Endothelial cell (in vitro differentiated cells): ENCODE measurements at regions not wholly inside any gene's neighbourhood (a gene's known extent, or its start where the extent isn't known, plus 50 kb on each side); places are given as distances from the start of the nearest gene placed in this dataset.

Experiments
- DNase-seq: peaks from one replicate; pipeline ENCODE4 v3.0.0; 2021; ENCODE audit warnings: low spot score
- H3K27ac Mint-ChIP-seq: one replicate; pipeline ENCODE4 v1.8.0; 2021; ENCODE audit warnings: mixed read lengths, inconsistent platforms; ENCODE audit not compliant: unreplicated experiment
- H3K27me3 Mint-ChIP-seq: one replicate; pipeline ENCODE4 v1.8.0; 2021; ENCODE audit warnings: mild to moderate bottlenecking, moderate library complexity, mixed read lengths, inconsistent platforms; ENCODE audit not compliant: unreplicated experiment
- H3K36me3 Mint-ChIP-seq: one replicate; pipeline ENCODE4 v1.8.0; 2021; ENCODE audit warnings: mild to moderate bottlenecking, low read depth, mixed read lengths, inconsistent platforms; ENCODE audit not compliant: unreplicated experiment
- H3K4me1 Mint-ChIP-seq: one replicate; pipeline ENCODE4 v1.8.0; 2021; ENCODE audit warnings: mild to moderate bottlenecking, mixed read lengths, inconsistent platforms; ENCODE audit not compliant: unreplicated experiment
- H3K4me3 Mint-ChIP-seq: one replicate; pipeline ENCODE4 v1.8.0; 2021; ENCODE audit warnings: mild to moderate bottlenecking, mixed read lengths, inconsistent platforms; ENCODE audit not compliant: unreplicated experiment
- H3K9me3 Mint-ChIP-seq: one replicate; pipeline ENCODE4 v1.8.0; 2021; ENCODE audit warnings: mixed read lengths, inconsistent platforms; ENCODE audit not compliant: unreplicated experiment
- TF ChIP-seq, protein P1 (sequence below): fragments of 200-600 bp; sonication (generic); IDR thresholded peaks from one replicate; pipeline ENCODE4 v1.5.0; 2021; ENCODE audit warnings: antibody characterized with exemption; ENCODE audit not compliant: unreplicated experiment

DNA sequence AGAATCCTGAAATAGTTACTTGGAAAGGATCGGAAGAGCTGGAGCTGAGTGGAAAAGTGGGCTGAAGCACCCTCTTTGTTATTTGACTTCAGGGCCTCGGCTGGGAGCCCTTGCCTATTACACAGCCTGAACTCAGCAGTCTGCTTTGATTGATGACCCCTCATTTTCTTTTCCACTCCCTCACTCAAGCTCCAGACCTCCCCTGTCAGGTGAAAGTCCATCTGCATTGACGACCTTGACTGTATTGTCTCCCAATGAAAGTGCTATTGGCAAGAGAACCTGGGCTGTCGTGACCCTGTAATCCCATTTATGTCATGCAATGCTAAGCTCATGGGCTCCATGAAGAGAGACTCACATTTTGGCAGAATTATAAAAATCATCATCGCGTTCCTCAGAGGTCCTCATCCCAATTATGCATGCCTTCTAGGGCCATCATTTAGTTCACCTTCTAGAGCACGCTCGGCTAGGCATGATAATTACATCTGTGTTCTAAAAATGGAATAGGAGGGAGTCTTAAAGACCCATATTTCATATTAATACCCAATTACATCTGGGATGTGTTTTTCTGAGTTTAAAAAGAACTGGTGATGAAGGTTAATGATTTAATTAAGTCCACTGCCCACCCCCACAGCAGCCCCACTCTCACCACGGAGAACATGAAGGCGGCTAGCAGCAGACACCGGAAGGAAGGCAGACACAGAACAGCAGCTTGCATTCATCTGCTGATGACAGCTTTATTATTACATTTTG lies 472.5 kb downstream of the PID1 start:
- no peak for DNase-seq
- TF ChIP-seq, protein P1, sequence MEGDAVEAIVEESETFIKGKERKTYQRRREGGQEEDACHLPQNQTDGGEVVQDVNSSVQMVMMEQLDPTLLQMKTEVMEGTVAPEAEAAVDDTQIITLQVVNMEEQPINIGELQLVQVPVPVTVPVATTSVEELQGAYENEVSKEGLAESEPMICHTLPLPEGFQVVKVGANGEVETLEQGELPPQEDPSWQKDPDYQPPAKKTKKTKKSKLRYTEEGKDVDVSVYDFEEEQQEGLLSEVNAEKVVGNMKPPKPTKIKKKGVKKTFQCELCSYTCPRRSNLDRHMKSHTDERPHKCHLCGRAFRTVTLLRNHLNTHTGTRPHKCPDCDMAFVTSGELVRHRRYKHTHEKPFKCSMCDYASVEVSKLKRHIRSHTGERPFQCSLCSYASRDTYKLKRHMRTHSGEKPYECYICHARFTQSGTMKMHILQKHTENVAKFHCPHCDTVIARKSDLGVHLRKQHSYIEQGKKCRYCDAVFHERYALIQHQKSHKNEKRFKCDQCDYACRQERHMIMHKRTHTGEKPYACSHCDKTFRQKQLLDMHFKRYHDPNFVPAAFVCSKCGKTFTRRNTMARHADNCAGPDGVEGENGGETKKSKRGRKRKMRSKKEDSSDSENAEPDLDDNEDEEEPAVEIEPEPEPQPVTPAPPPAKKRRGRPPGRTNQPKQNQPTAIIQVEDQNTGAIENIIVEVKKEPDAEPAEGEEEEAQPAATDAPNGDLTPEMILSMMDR, result no peak
- Mint-ChIP-seq H3K36me3 (no peaks in the 10 kb centered on the region), H3K4me1 (no peaks in the 10 kb centered on the region), H3K9me3 (no peaks in the 10 kb centered on the region), H3K4me3 (no peak overlapping the region), H3K27me3 (no peaks in the 10 kb centered on the region), H3K27ac (no peak overlapping the region)

DNA sequence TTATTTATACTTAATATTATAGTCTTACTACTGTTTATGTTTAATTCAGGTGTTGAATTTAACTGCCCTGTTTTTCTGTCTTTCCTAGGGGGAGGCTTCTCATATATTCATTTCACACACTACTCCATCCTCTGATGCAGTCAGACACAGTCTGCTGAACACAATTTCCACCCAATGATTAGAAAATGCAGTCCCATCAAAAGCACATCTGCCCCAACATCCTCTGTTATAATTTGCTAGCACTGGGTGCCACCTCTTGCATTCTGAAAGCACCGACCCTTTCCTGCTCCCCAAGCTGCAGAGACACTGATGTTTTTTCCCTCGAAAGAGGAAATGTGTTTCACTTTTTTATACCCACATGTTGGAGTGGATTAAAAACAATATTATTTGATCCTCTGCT lies 474.7 kb downstream of the PID1 start:
- DNase-seq, result no peak
- TF ChIP-seq, protein P1, result no peak
- no peak overlapping the region for H3K4me3 Mint-ChIP-seq
- no peaks in the 10 kb centered on the region for H3K4me1 Mint-ChIP-seq
- H3K27me3 Mint-ChIP-seq, result no peaks in the 10 kb centered on the region
- no peaks in the 10 kb centered on the region for H3K9me3 Mint-ChIP-seq
- H3K36me3 Mint-ChIP-seq, result no peaks in the 10 kb centered on the region
- no peak overlapping the region for H3K27ac Mint-ChIP-seq

DNA sequence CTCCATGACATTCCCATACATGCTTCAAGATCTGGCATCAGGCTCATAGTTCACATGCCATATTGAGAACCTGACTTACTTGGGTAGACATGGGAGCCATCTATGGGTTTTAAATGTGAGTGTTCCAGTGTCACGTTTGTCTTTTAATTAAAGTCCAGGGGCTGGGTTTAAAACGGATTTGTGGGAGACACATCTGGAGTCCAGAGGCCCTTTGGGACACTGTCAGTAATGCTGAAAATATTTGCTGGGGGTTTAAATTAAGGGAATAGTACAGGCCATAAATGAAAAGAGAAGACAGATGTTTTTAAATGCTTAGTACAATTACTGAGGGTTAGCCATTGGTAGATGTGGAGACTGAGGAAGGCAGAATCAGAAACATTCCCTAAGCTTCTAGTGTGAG lies 478.0 kb downstream of the PID1 start:
- no peak overlapping the region for H3K27ac Mint-ChIP-seq
- TF ChIP-seq, protein P1, result no peak
- no peaks in the 10 kb centered on the region for H3K9me3 Mint-ChIP-seq
- H3K36me3 Mint-ChIP-seq, result no peaks in the 10 kb centered on the region
- no peaks in the 10 kb centered on the region for H3K4me1 Mint-ChIP-seq
- H3K27me3 Mint-ChIP-seq, result no peaks in the 10 kb centered on the region
- no peak for DNase-seq
- no peak overlapping the region for H3K4me3 Mint-ChIP-seq

DNA sequence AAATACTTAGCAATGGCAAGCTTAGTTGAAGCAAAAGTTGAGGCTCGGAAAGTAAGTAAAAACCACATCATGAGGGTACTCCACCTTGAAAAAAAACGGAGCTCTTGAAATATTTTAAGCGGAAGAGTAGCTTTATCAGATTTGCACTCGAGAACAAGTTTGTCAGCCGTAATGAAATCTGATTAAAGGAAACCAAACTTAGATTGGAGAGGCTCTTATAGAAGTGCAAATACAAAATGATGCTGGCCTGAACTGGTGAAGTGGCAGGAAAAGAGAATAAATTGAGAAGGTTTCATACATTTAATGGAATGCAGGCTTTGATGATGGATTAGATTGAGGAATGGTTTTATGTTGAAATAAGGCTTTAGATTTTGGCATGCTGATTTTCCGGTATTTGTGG lies 484.2 kb downstream of the PID1 start:
- Mint-ChIP-seq H3K4me3 (no peak overlapping the region), H3K27ac (no peak overlapping the region), H3K9me3 (no peaks in the 10 kb centered on the region), H3K27me3 (no peaks in the 10 kb centered on the region), H3K36me3 (no peaks in the 10 kb centered on the region), H3K4me1 (no peaks in the 10 kb centered on the region)
- DNase-seq, result no peak
- TF ChIP-seq, protein P1, result no peak

DNA sequence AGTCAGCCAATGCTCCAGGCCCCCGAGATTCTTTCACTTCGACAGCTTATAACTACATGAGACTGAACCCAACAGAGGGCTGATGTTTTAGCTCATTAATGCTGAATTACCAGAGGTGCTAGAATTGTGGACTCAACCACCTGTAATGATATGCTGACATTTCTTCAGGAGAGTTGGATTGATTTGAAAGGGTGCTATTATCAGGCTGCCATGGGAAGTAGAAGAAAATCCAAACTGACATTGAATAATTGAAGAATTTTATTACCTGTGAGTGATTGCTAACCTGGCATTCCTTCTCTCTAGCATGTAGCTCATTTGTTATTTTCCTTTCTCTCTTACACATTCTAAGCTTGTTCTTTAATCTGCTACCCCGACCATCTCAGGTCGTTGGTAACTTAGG lies 488.8 kb downstream of the PID1 start:
- Mint-ChIP-seq H3K27ac (no peak overlapping the region), H3K4me3 (no peak overlapping the region), H3K4me1 (no peaks in the 10 kb centered on the region), H3K9me3 (no peaks in the 10 kb centered on the region), H3K36me3 (no peaks in the 10 kb centered on the region), H3K27me3 (no peaks in the 10 kb centered on the region)
- DNase-seq, result no peak
- TF ChIP-seq, protein P1, result no peak
